ENCODE measurements at regions not wholly inside any gene's neighbourhood (a gene's known extent, or its start where the extent isn't known, plus 50 kb on each side); places are given as distances from the start of the nearest gene placed in this dataset.
A peak's percentile ranks its signal among the peaks of the same experiment; 100 is the strongest.

- no peak for DNase-seq (ENCODE audit: low spot score, unreplicated experiment)
- Mint-ChIP-seq H3K9me3 (ENCODE audit: low read depth) (peaks cover 11% of the 10 kb centered on the region), H3K27ac (no peak overlapping the region), H3K4me3 (ENCODE audit: low read depth) (no peak overlapping the region), H3K36me3 (ENCODE audit: insufficient read depth) (peaks cover 1% of the 10 kb centered on the region), H3K4me1 (ENCODE audit: low read depth) (peaks cover 11% of the 10 kb centered on the region), H3K27me3 (peaks cover 2% of the 10 kb centered on the region)
- no peak for TF ChIP-seq CTCF (IDR thresholded peaks at IDR 0.05; ENCODE audit: unreplicated experiment)
Observed at GRCh38 chr1:30348147-30348546, 375.2 kb downstream of the MATN1 start.

GRCh38 chr1:30345491-30346130, 377.8 kb downstream of the MATN1 start:
- H3K4me1 Mint-ChIP-seq (ENCODE audit: low read depth) = peaks cover 11% of the 10 kb centered on the region
- TF ChIP-seq CTCF (IDR thresholded peaks at IDR 0.05; ENCODE audit: unreplicated experiment) = no peak
- H3K27me3 Mint-ChIP-seq = peaks cover 10% of the 10 kb centered on the region
- H3K36me3 Mint-ChIP-seq (ENCODE audit: insufficient read depth) = peaks cover 1% of the 10 kb centered on the region
- no peak for DNase-seq (ENCODE audit: low spot score, unreplicated experiment)
- no peak overlapping the region for H3K4me3 Mint-ChIP-seq (ENCODE audit: low read depth)
- H3K9me3 Mint-ChIP-seq (ENCODE audit: low read depth) = peaks cover 11% of the 10 kb centered on the region
- H3K27ac Mint-ChIP-seq = no peak overlapping the region

- peaks cover 1% of the 10 kb centered on the region for H3K36me3 Mint-ChIP-seq (ENCODE audit: insufficient read depth)
- TF ChIP-seq CTCF (IDR thresholded peaks at IDR 0.05; ENCODE audit: unreplicated experiment) = no peak
- H3K27me3 Mint-ChIP-seq = peaks cover 10% of the 10 kb centered on the region
Observed at GRCh38 chr1:30343562-30343961, 379.8 kb downstream of the MATN1 start.

GRCh38 chr1:30342535-30343141, 380.7 kb downstream of the MATN1 start:
- peak; percentile 29 for DNase-seq (ENCODE audit: low spot score, unreplicated experiment)
- Mint-ChIP-seq H3K4me1 (ENCODE audit: low read depth) (peaks cover 11% of the 10 kb centered on the region), H3K4me3 (ENCODE audit: low read depth) (no peak overlapping the region), H3K27me3 (peaks cover 10% of the 10 kb centered on the region), H3K27ac (no peak overlapping the region), H3K9me3 (ENCODE audit: low read depth) (no peaks in the 10 kb centered on the region), H3K36me3 (ENCODE audit: insufficient read depth) (no peaks in the 10 kb centered on the region)
- TF ChIP-seq CTCF (IDR thresholded peaks at IDR 0.05; ENCODE audit: unreplicated experiment) = no peak

More at GRCh38 chr1:30343562-30343961, 379.8 kb downstream of the MATN1 start:
- peaks cover 5% of the 10 kb centered on the region for H3K9me3 Mint-ChIP-seq (ENCODE audit: low read depth)
- no peak for DNase-seq (ENCODE audit: low spot score, unreplicated experiment)
- H3K4me1 Mint-ChIP-seq (ENCODE audit: low read depth) = peaks cover 11% of the 10 kb centered on the region
- H3K27ac Mint-ChIP-seq = no peak overlapping the region
- no peak overlapping the region for H3K4me3 Mint-ChIP-seq (ENCODE audit: low read depth)

- Mint-ChIP-seq H3K27ac (no peak overlapping the region), H3K27me3 (peaks cover 10% of the 10 kb centered on the region), H3K4me1 (ENCODE audit: low read depth) (peaks cover under 1% of the 10 kb centered on the region), H3K4me3 (ENCODE audit: low read depth) (no peak overlapping the region), H3K9me3 (ENCODE audit: low read depth) (no peaks in the 10 kb centered on the region), H3K36me3 (ENCODE audit: insufficient read depth) (no peaks in the 10 kb centered on the region)
- no peak for DNase-seq (ENCODE audit: low spot score, unreplicated experiment)
- peak; percentile 9 for TF ChIP-seq CTCF (IDR thresholded peaks at IDR 0.05; ENCODE audit: unreplicated experiment)
Observed at GRCh38 chr1:30340934-30341333, 382.5 kb downstream of the MATN1 start.

Measured in progenitor cell of endocrine pancreas (in vitro differentiated cells).